ENCODE measurements at regions not wholly inside any gene's neighbourhood (a gene's known extent, or its start where the extent isn't known, plus 50 kb on each side); places are given as distances from the start of the nearest gene placed in this dataset.

DNA sequence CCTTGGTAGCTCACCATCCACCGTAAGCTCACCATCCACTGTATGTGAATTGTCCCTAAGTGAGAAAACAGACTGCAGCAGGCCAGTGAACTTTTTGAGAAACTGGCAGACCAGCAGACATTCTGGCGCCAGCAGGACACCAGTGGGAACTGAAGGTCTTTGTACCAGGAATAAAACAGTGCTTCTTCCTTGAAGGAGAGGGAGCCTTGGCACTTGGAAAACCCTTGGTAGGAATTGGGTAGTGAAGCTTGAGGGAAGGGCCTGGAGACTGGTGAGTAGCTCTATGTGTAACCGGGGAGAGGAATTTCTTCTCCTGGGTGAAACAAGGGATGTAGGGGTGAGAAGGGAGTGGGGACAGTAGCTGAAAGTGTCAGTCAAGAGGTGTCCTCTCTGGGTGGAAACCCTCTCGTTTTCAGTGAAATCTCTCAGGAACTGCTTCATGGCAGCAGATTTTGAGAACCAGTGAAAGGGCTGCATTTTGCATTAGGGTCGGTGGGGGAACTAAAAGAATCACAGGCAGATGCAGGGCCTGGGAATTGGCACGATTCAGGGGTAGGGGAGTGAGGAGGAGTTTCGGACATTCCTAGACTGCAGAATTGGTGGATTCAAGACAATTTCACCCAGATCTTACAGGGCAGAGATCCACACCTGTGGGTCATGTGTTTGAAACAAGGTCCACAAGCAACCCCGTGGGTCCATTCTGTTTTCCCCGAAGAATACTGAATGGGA lies 131.5 kb upstream of the DLX2 start:
- H3K36me3 Mint-ChIP-seq = no peaks in the 10 kb centered on the region
- H3K27ac Mint-ChIP-seq = peak overlapping the region; percentile 43
- no peaks in the 10 kb centered on the region for H3K9me3 Mint-ChIP-seq
- peak overlapping the region; percentile 88 for H3K4me3 Mint-ChIP-seq
- H3K4me1 Mint-ChIP-seq = peaks cover 44% of the 10 kb centered on the region
- H3K27me3 Mint-ChIP-seq = peaks cover 11% of the 10 kb centered on the region

DNA sequence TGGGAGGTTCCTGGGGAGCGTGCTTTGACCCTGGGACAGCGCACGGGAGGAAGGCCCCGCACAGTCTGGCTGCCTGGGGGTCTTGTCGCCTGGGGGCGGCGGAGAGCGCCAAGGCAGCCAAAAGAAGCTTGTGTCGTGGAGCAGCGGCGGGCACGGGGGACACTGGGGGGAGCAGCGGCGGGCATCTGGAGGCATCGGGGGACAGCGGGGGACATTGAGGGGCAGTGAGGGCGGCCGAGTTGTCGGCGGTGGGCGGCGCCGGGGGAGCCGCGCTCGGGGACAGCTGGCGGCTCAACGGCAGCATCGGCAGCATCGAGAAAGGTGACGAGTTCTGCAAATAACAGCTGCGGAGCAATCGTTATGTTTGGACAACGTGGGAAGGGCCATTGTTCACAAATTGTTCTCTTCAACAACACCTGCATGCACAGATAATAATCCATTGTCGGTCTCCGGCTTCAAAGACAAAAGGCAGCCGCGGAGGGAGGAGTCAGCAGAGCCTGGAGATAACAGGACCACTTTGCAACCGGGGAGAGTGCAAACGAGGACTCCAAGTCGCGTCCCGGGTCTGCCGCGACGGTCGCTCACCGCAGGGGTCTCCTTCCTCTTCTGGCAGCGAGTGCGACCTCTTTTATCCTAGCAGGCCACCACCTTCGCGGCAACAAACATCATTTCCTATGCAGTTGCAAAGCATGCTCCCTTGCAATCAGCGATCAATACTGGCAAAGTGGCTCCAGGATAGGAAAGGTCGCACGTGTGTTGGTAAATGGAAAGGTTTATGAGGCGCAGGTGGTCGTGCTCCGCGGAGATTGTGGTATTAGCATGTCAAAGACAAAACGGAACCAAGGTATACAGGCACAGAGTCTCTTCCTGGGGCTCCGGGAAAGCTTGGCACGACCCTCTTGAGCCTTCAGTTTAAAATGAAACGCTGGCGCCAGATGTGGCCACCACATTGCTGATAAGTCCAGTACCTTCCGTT lies 132.3 kb upstream of the DLX2 start:
- Mint-ChIP-seq H3K27ac (peak overlapping the region; percentile 43), H3K9me3 (no peaks in the 10 kb centered on the region), H3K4me3 (peak overlapping the region; percentile 88), H3K4me1 (peaks cover 36% of the 10 kb centered on the region), H3K27me3 (peaks cover 11% of the 10 kb centered on the region), H3K36me3 (no peaks in the 10 kb centered on the region)

DNA sequence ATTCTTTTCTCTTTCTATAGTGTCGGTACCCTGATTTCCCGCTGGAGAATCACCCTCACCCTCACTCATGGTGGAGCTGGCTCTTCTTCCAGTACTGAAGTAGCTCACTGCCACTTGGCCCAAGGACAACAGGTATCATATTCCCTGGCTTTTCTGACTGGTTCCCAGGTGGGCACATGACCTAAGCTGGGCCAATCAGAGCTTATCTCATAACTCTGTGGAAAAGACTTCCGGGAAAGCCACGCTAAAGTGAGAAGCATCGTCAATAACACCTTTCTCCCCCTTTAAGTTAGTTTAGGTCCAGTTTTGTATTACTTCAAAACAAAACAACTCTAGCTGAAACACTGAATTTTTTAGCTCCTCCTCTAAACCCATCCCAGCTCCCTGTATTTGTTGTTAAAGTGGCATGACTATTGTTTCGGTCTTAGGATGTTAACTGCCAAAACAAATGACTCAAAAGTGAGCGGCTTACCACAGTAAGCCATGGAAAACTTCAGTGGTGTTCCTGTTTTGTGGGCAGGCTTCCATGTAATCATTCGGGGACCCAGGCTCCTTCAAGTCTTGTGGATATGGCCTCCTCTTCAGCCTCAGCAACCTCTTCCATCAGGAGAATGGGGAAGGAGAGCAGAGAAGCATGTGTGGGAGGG lies 137.4 kb upstream of the DLX2 start:
- peaks cover 6% of the 10 kb centered on the region for H3K27me3 Mint-ChIP-seq
- H3K4me3 Mint-ChIP-seq = no peak overlapping the region
- H3K36me3 Mint-ChIP-seq = no peaks in the 10 kb centered on the region
- H3K4me1 Mint-ChIP-seq = peaks cover 24% of the 10 kb centered on the region
- H3K9me3 Mint-ChIP-seq = no peaks in the 10 kb centered on the region
- H3K27ac Mint-ChIP-seq = no peak overlapping the region

DNA sequence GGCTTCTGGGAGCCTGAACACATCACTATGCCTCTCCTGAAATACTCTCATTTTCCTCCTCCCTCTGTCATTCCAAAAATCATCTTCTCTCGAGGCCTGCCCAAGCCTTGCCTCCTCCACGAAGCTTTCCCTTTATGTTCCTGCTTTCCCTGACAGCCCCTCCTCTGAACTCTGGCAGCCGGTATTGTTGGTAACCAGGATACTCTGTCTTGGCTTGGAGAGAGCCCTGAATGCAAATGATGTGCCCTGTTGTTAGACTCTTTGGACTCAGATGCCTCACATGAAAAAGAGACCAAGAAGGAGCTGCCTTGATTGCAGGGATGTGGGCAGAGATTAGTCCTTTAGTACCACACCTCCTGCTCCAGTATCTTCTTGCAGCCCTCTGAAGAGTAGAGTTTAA lies 138.5 kb upstream of the DLX2 start:
- Mint-ChIP-seq H3K27ac (no peak overlapping the region), H3K9me3 (no peaks in the 10 kb centered on the region), H3K4me3 (no peak overlapping the region), H3K4me1 (peaks cover 13% of the 10 kb centered on the region), H3K36me3 (no peaks in the 10 kb centered on the region), H3K27me3 (peaks cover 4% of the 10 kb centered on the region)

- Mint-ChIP-seq H3K9me3 (no peaks in the 10 kb centered on the region), H3K36me3 (peaks cover 1% of the 10 kb centered on the region), H3K4me1 (peaks cover 18% of the 10 kb centered on the region), H3K4me3 (no peak overlapping the region), H3K27ac (no peak overlapping the region), H3K27me3 (peaks cover 3% of the 10 kb centered on the region)
Measured at GRCh38 chr2:172242471-172242870, 139.8 kb upstream of the DLX2 start.

DNA sequence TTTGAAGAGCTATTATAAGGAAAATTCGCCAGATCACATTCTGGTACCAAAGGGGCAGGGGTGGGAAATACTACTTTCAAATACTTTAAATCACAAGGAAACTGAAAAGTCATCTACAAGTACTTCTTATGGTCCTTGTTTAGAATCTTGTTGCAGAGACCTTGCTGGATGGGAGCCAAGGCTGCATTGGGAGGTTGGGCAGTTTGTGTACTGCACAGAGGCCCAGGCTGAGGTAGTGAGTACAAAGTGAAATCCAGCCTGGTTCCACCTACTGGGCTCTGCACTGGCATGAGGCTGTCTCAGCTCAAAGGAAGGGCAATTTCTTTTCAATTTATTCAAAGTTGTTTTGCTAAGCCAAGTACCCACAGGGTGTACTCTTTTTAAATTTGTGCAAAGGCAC lies 140.3 kb upstream of the DLX2 start:
- Mint-ChIP-seq H3K9me3 (no peaks in the 10 kb centered on the region), H3K36me3 (peaks cover 4% of the 10 kb centered on the region), H3K4me1 (peaks cover 18% of the 10 kb centered on the region), H3K27ac (no peak overlapping the region), H3K4me3 (no peak overlapping the region), H3K27me3 (peaks cover 3% of the 10 kb centered on the region)

DNA sequence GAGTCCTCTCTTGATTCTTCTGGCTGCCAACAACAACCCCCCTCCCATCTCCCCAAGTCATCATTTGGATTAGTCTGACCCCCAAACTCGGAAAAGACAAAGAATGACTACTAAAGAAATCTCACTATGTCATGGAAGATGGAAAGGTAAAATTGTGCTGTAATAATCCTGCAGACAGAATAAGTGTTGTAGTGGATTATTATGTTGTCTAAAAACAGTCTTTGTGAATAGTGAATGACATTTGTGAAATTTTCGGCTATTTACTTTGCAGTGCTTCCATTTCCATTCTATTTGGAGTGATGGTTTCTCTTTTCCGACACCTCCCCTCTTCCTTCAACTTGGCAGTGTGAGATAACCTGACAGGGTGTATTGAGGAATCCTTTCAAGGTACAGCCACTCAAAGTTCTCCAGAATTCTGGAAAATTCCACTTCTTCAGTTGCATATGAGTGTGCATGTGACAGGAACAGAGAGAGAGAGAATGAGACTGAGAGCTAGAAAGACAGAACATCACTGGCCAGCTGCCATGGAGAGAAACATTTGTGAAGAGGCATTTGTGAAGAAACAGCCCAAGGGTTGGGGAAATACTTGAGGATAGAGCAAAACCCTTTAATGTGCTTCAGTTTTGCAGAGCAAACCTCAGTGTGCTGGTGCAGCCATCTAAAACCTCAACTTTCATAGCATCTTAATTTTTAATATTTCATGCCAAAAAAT lies 141.9 kb upstream of the DLX2 start:
- H3K4me3 Mint-ChIP-seq = no peak overlapping the region
- no peaks in the 10 kb centered on the region for H3K27me3 Mint-ChIP-seq
- no peak overlapping the region for H3K27ac Mint-ChIP-seq
- peaks cover 4% of the 10 kb centered on the region for H3K36me3 Mint-ChIP-seq
- no peaks in the 10 kb centered on the region for H3K9me3 Mint-ChIP-seq
- H3K4me1 Mint-ChIP-seq = peaks cover 18% of the 10 kb centered on the region

- Mint-ChIP-seq H3K27ac (no peak overlapping the region), H3K36me3 (peaks cover 4% of the 10 kb centered on the region), H3K4me3 (no peak overlapping the region), H3K4me1 (peaks cover 27% of the 10 kb centered on the region), H3K9me3 (no peaks in the 10 kb centered on the region), H3K27me3 (no peaks in the 10 kb centered on the region)
Measured at GRCh38 chr2:172246649-172247048, 143.9 kb upstream of the DLX2 start.

- Mint-ChIP-seq H3K27me3 (no peaks in the 10 kb centered on the region), H3K4me1 (peaks cover 26% of the 10 kb centered on the region), H3K9me3 (no peaks in the 10 kb centered on the region), H3K36me3 (peaks cover 4% of the 10 kb centered on the region), H3K4me3 (no peak overlapping the region), H3K27ac (no peak overlapping the region)
Measured at GRCh38 chr2:172247203-172247602, 144.5 kb upstream of the DLX2 start.

DNA sequence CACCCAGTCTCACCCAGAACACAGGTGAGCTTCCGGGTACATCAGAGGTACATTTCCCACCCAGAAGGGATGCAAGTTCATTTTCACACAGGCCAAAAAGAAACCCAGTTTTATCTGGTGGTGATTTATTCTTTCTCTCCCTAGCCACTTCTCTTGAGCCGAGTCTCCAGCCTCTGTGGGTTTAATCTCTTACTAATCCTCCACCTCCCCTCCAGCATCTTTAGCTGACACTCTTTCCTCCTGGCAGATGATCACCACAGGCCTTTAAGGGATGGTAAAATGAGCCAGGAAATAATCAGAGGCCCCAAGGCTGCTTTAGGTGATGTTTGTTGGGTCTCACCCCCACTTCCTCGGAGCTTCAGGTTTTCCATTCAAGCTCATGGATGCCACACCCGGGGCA lies 145.7 kb upstream of the DLX2 start:
- Mint-ChIP-seq H3K27ac (peak overlapping the region; percentile 41), H3K27me3 (no peaks in the 10 kb centered on the region), H3K4me3 (no peak overlapping the region), H3K9me3 (no peaks in the 10 kb centered on the region), H3K4me1 (peaks cover 25% of the 10 kb centered on the region), H3K36me3 (peaks cover 5% of the 10 kb centered on the region)

GRCh38 chr2:172248785-172249187 lies 146.1 kb upstream of the DLX2 start:
- peaks cover 6% of the 10 kb centered on the region for H3K36me3 Mint-ChIP-seq
- H3K9me3 Mint-ChIP-seq = no peaks in the 10 kb centered on the region
- H3K4me3 Mint-ChIP-seq = no peak overlapping the region
- no peak overlapping the region for H3K27ac Mint-ChIP-seq
- peaks cover 29% of the 10 kb centered on the region for H3K4me1 Mint-ChIP-seq
- H3K27me3 Mint-ChIP-seq = no peaks in the 10 kb centered on the region

DNA sequence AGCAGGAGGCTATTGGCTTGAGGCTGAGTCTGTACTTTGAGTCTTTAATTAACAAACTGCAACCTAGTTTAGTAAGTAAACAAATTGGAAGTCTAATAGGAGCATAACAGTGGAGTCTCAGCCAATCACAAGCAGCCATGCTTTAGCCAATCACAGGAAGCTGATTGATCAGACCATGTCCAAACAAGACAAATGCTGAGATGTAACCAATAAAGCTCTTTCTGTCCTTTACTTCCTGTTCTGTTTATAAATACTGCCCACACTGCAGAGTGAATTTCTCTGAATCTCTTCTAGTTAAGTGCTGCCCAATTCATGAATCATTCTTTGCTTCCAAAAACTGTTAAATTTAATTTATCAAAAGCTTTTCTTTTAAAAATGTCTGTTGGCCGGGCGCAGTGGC lies 146.6 kb upstream of the DLX2 start:
- Mint-ChIP-seq H3K36me3 (peaks cover 6% of the 10 kb centered on the region), H3K4me1 (peaks cover 34% of the 10 kb centered on the region), H3K27me3 (no peaks in the 10 kb centered on the region), H3K4me3 (no peak overlapping the region), H3K27ac (no peak overlapping the region), H3K9me3 (no peaks in the 10 kb centered on the region)

GRCh38 chr2:172249986-172250385 lies 147.3 kb upstream of the DLX2 start:
- H3K27ac Mint-ChIP-seq = no peak overlapping the region
- no peak overlapping the region for H3K4me3 Mint-ChIP-seq
- no peaks in the 10 kb centered on the region for H3K27me3 Mint-ChIP-seq
- H3K9me3 Mint-ChIP-seq = no peaks in the 10 kb centered on the region
- H3K36me3 Mint-ChIP-seq = peaks cover 6% of the 10 kb centered on the region
- peaks cover 35% of the 10 kb centered on the region for H3K4me1 Mint-ChIP-seq

GRCh38 chr2:172251231-172251630 lies 148.5 kb upstream of the DLX2 start:
- Mint-ChIP-seq H3K27ac (no peak overlapping the region), H3K36me3 (peaks cover 6% of the 10 kb centered on the region), H3K27me3 (no peaks in the 10 kb centered on the region), H3K4me1 (peaks cover 35% of the 10 kb centered on the region), H3K4me3 (no peak overlapping the region), H3K9me3 (no peaks in the 10 kb centered on the region)

- Mint-ChIP-seq H3K4me3 (no peak overlapping the region), H3K36me3 (peaks cover 4% of the 10 kb centered on the region), H3K9me3 (no peaks in the 10 kb centered on the region), H3K27me3 (no peaks in the 10 kb centered on the region), H3K4me1 (peaks cover 29% of the 10 kb centered on the region), H3K27ac (no peak overlapping the region)
Measured at GRCh38 chr2:172252154-172252553, 149.5 kb upstream of the DLX2 start.

All from activated naive CD4-positive, alpha-beta T cell treated with anti-CD3 and anti-CD28 coated beads, Interleukin-2, amount 50 U/mL, for 24 hours (primary cell).